ENCODE measurements at regions not wholly inside any gene's neighbourhood (a gene's known extent, or its start where the extent isn't known, plus 50 kb on each side); places are given as distances from the start of the nearest gene placed in this dataset.

DNA sequence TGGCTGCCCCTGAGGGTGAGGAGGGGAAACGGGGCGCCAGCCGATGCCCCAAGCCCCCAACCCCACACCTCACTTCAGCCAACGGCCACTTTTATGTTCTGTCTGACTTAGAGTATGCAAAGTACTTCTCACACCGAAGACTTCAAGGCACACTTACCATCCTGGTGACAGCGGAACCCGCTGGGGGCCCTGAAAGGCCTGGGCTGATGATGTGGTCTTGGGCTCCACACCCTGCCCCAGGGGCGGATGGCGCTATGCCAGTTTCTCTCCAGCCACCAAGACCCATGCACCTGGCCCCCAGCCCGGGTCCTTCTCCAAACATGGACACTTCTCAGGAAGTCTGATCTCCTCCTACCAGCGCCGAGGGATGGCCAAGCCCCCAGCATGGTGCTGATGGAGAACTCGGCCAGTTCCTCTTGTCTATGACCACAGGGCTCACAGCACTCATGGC lies 175.4 kb downstream of the CTTN start:
- H3K14ac ChIP-seq (ENCODE audit: insufficient read depth, low read length) = no peak overlapping the region
- H3K56ac ChIP-seq (ENCODE audit: insufficient read length, low read depth, low read length) = no peak overlapping the region
- no peak overlapping the region for H4K8ac ChIP-seq (replicated peaks; ENCODE audit: insufficient read length, low read depth, low read length)
- Mint-ChIP-seq H3K4me1 (peaks cover 10 to 26% of the 10 kb centered on the region in 2 experiments), H3K36me3 (ENCODE audit: insufficient read depth in 1 of 3, low read depth in 3 of 3) (no peaks in the 10 kb centered on the region; a peak in 1 of 7 replicates), H3K9me3 (no peaks in the 10 kb centered on the region), H3K27ac (no peak overlapping the region), H3K27me3 (ENCODE audit: low read depth) (peaks cover 2% of the 10 kb centered on the region; the same call in 1 of the 2 replicates), H3K4me3 (no peak overlapping the region)
- H3K9ac ChIP-seq (ENCODE audit: extremely low read depth, insufficient read length, low read length) = no peak overlapping the region
- no peaks in the 10 kb centered on the region for H3K79me2 ChIP-seq (ENCODE audit: insufficient read depth, low read length)
- H3K4me1 ChIP-seq (ENCODE audit: insufficient read depth, low read length) = peaks cover 2% of the 10 kb centered on the region; the same call in 1 of the 2 replicates
- no peaks in the 10 kb centered on the region for H4K20me1 ChIP-seq (ENCODE audit: control insufficient read depth, insufficient read depth, insufficient read length)
- no peaks in the 10 kb centered on the region for H3K79me1 ChIP-seq (ENCODE audit: insufficient read depth, low read depth, low read length, poor library complexity, severe bottlenecking)
- no peak overlapping the region for H4K91ac ChIP-seq (ENCODE audit: insufficient read length, low read depth, low read length)
- WGBS (ENCODE audit: extremely low coverage, insufficient read length, low lambda C conversion rate) = no CpG with 5 or more reads among the region's 13 CpGs
- no peaks in the 10 kb centered on the region for H3K23me2 ChIP-seq (ENCODE audit: insufficient read length, low read depth, low read length, poor library complexity, severe bottlenecking)
- no peak overlapping the region for H3T11ph ChIP-seq (ENCODE audit: low read length)
- H3K27me3 ChIP-seq (ENCODE audit: insufficient read depth, low read length) = no peaks in the 10 kb centered on the region
- no peaks in the 10 kb centered on the region for H3K9me3 ChIP-seq (ENCODE audit: control insufficient read depth, low read depth, low read length)
- no peak overlapping the region for H2BK5ac ChIP-seq (ENCODE audit: insufficient read length, low read length)
- H4K5ac ChIP-seq (ENCODE audit: insufficient read length, low read depth, low read length) = no peak overlapping the region
- H2BK120ac ChIP-seq (ENCODE audit: low read depth, low read length, poor library complexity, severe bottlenecking) = no peak overlapping the region
- H3K27ac ChIP-seq (ENCODE audit: insufficient read length, low read depth, low read length) = no peak overlapping the region
- H3K4ac ChIP-seq (ENCODE audit: low read depth, low read length) = no peak overlapping the region
- H2AFZ ChIP-seq (ENCODE audit: low read length) = no peak overlapping the region
- H3K18ac ChIP-seq (ENCODE audit: insufficient read length, low read depth, low read length) = no peak overlapping the region
- no peak overlapping the region for H3K4me2 ChIP-seq (ENCODE audit: insufficient read depth, insufficient read length, low read length)
- TF ChIP-seq, protein P1, sequence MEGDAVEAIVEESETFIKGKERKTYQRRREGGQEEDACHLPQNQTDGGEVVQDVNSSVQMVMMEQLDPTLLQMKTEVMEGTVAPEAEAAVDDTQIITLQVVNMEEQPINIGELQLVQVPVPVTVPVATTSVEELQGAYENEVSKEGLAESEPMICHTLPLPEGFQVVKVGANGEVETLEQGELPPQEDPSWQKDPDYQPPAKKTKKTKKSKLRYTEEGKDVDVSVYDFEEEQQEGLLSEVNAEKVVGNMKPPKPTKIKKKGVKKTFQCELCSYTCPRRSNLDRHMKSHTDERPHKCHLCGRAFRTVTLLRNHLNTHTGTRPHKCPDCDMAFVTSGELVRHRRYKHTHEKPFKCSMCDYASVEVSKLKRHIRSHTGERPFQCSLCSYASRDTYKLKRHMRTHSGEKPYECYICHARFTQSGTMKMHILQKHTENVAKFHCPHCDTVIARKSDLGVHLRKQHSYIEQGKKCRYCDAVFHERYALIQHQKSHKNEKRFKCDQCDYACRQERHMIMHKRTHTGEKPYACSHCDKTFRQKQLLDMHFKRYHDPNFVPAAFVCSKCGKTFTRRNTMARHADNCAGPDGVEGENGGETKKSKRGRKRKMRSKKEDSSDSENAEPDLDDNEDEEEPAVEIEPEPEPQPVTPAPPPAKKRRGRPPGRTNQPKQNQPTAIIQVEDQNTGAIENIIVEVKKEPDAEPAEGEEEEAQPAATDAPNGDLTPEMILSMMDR (conservative IDR thresholded peaks at IDR 0.05) = no peak
- no peak overlapping the region for H2BK20ac ChIP-seq (ENCODE audit: low read depth, low read length, poor library complexity, severe bottlenecking)
- H3K23ac ChIP-seq (ENCODE audit: insufficient read length, low read depth, low read length) = no peak overlapping the region
- no peak overlapping the region for H2AK5ac ChIP-seq (ENCODE audit: insufficient read length, low read length)
- H2BK15ac ChIP-seq (ENCODE audit: low read depth, low read length) = no peak overlapping the region
- no peak overlapping the region for H2BK12ac ChIP-seq (ENCODE audit: insufficient read length, low read depth, low read length)
- DNase-seq = no peak
